Osteocyte (in vitro differentiated cells): ENCODE measurements at regions not wholly inside any gene's neighbourhood (a gene's known extent, or its start where the extent isn't known, plus 50 kb on each side); places are given as distances from the start of the nearest gene placed in this dataset.
"Not testable (repeated sequence)": the region's sequence is repeated elsewhere in the genome, so short reads cannot be mapped to it uniquely, and the experiment has no call there.

Source experiments
- DNase-seq: peaks from one replicate; pipeline ENCODE4 v3.0.0; 2021; ENCODE audit warnings: mixed read lengths; ENCODE audit not compliant: unreplicated experiment; ENCODE audit errors: extremely low spot score
- H3K27ac Mint-ChIP-seq: one replicate; pipeline ENCODE4 v1.8.0; 2021; ENCODE audit warnings: mild to moderate bottlenecking, mixed read lengths; ENCODE audit not compliant: unreplicated experiment
- H3K27me3 Mint-ChIP-seq: one replicate; pipeline ENCODE4 v1.8.0; 2021; ENCODE audit warnings: mixed read lengths; ENCODE audit not compliant: unreplicated experiment
- H3K36me3 Mint-ChIP-seq: one replicate; pipeline ENCODE4 v1.8.0; 2021; ENCODE audit warnings: mixed read lengths; ENCODE audit not compliant: unreplicated experiment
- H3K4me1 Mint-ChIP-seq: one replicate; pipeline ENCODE4 v1.8.0; 2021; ENCODE audit warnings: mixed read lengths; ENCODE audit not compliant: unreplicated experiment
- H3K4me3 Mint-ChIP-seq: one replicate; pipeline ENCODE4 v1.8.0; 2021; ENCODE audit warnings: mild to moderate bottlenecking, moderate library complexity, mixed read lengths; ENCODE audit not compliant: unreplicated experiment
- H3K9me3 Mint-ChIP-seq: one replicate; pipeline ENCODE4 v1.8.0; 2021; ENCODE audit warnings: mixed read lengths; ENCODE audit not compliant: unreplicated experiment
- CTCF ChIP-seq: fragments of 200-600 bp; sonication (generic); IDR thresholded peaks from 2 replicates; pipeline ENCODE4 v1.5.0; 2021; ENCODE audit warnings: antibody characterized with exemption, mild to moderate bottlenecking, moderate library complexity

GRCh38 chr13:73647417-73647816 lies 486.8 kb downstream of the KLF12 start:
- no peak for TF ChIP-seq CTCF
- no peak for DNase-seq

GRCh38 chr13:73640476-73641179 lies 493.6 kb downstream of the KLF12 start:
- not testable (repeated sequence) for H3K9me3 Mint-ChIP-seq, H3K27ac Mint-ChIP-seq, H3K4me3 Mint-ChIP-seq, DNase-seq, H3K4me1 Mint-ChIP-seq, H3K36me3 Mint-ChIP-seq, H3K27me3 Mint-ChIP-seq

More at GRCh38 chr13:73647417-73647816, 486.8 kb downstream of the KLF12 start:
- no peak overlapping the region for H3K27ac Mint-ChIP-seq
- H3K36me3 Mint-ChIP-seq, result no peaks in the 10 kb centered on the region
- no peak overlapping the region for H3K4me3 Mint-ChIP-seq
- peaks cover 3% of the 10 kb centered on the region for H3K9me3 Mint-ChIP-seq
- no peaks in the 10 kb centered on the region for H3K27me3 Mint-ChIP-seq
- no peaks in the 10 kb centered on the region for H3K4me1 Mint-ChIP-seq

GRCh38 chr13:73635166-73635787 lies 498.9 kb downstream of the KLF12 start:
- peaks cover 3% of the 10 kb centered on the region for H3K4me1 Mint-ChIP-seq

GRCh38 chr13:73633817-73634460 lies 500.3 kb downstream of the KLF12 start:
- Mint-ChIP-seq H3K36me3 (no peaks in the 10 kb centered on the region), H3K4me1 (peaks cover 3% of the 10 kb centered on the region), H3K27ac (no peak overlapping the region), H3K4me3 (no peak overlapping the region), H3K27me3 (peaks cover 12% of the 10 kb centered on the region), H3K9me3 (no peaks in the 10 kb centered on the region)
- DNase-seq, result no peak
- TF ChIP-seq CTCF, result no peak

More at GRCh38 chr13:73635166-73635787, 498.9 kb downstream of the KLF12 start:
- Mint-ChIP-seq H3K4me3 (no peak overlapping the region), H3K36me3 (no peaks in the 10 kb centered on the region), H3K27me3 (peaks cover 12% of the 10 kb centered on the region), H3K9me3 (no peaks in the 10 kb centered on the region), H3K27ac (no peak overlapping the region)
- DNase-seq, result no peak
- no peak for TF ChIP-seq CTCF

GRCh38 chr13:73631411-73631810 lies 502.8 kb downstream of the KLF12 start:
- Mint-ChIP-seq H3K27ac (no peak overlapping the region), H3K36me3 (no peaks in the 10 kb centered on the region), H3K4me1 (peaks cover 3% of the 10 kb centered on the region), H3K4me3 (no peak overlapping the region), H3K27me3 (peaks cover 5% of the 10 kb centered on the region), H3K9me3 (no peaks in the 10 kb centered on the region)
- no peak for TF ChIP-seq CTCF
- no peak for DNase-seq
